Left lung (tissue), 4 donors: ENCODE measurements at regions not wholly inside any gene's neighbourhood (a gene's known extent, or its start where the extent isn't known, plus 50 kb on each side); places are given as distances from the start of the nearest gene placed in this dataset.

Experiments
- ATAC-seq: fragments of 200-7000 bp; cut with Tn5 transposase; one replicate; pipeline ENCODE4 v1.9.1; 2020; ENCODE audit warnings: moderate library complexity
- DNase-seq, 4 donors: peaks; one replicate each; pipeline ENCODE4 v3.0.0-alpha.2; 2013 to 2020
- H3K27ac ChIP-seq, 2 donors: fragments of 200-600 bp; sonication (generic) in 1 of 2; one replicate each; pipeline versions ENCODE4 v1.5.0 to v1.8.0; 2020 to 2021
- H3K27me3 ChIP-seq, 2 donors: fragments of 200-600 bp; sonication (generic) in 1 of 2; one replicate each; pipeline versions ENCODE4 v1.5.0 to v1.8.0; 2020 to 2021
- H3K36me3 ChIP-seq, 2 donors: fragments of 200-600 bp; sonication (generic) in 1 of 2; one replicate each; pipeline versions ENCODE4 v1.5.0 to v1.8.0; 2020 to 2021
- H3K4me1 ChIP-seq, 2 donors: fragments of 200-600 bp; one replicate each; pipeline ENCODE4 v1.8.0; 2021
- H3K4me3 ChIP-seq, 2 donors: fragments of 200-600 bp; sonication (generic) in 1 of 2; one replicate each; pipeline versions ENCODE4 v1.5.0 to v1.8.0; 2020 to 2021; ENCODE audit warnings: mild to moderate bottlenecking in 1 of 2
- H3K9me3 ChIP-seq, 2 donors: fragments of 200-600 bp; sonication (generic) in 1 of 2; one replicate each; pipeline versions ENCODE4 v1.5.0 to v1.8.0; 2020 to 2021
- intact Hi-C, 2 donors: fragments of 100-400 bp; cut with DNase I; formaldehyde crosslinking; loops; one replicate each; pipeline versions ENCODE4 v1.11.2 to v1.14.2; 2022
- TF ChIP-seq, protein P1 (sequence below), 2 donors: fragments of 200-600 bp; sonication (generic) in 1 of 2; IDR thresholded peaks; one replicate each; pipeline versions ENCODE4 v1.5.0 to v1.8.0; 2021; ENCODE audit warnings: antibody characterized with exemption in 2 of 2
- donor health status: DM: no; HTN: yes; CAD: no.
- donor health status: DM: no; HTN: no; CAD: no.

DNA sequence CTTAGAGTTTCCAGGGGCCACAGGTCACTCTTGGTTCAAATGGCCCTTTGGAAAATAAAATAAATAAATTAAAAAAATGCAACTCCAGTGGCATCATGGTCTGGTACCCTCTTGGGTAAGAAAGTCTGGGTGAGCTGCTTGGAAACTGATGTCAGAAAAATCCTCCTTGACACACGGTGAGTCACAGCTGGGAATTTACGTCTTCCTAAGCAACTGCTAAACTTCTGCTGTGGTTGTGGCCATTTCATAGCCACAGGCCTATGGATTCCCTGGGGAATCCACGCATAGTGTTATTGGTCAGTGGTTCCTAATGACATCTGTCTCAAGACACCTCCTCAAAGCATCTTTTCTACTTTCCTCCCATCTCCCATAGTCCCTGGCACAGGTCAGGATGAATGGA is 220.8 kb downstream of the COG6 start:
- ATAC-seq, result no peak
- no peak overlapping the region for H3K27ac ChIP-seq
- H3K9me3 ChIP-seq, result no peaks in the 10 kb centered on the region
- TF ChIP-seq, protein P1, sequence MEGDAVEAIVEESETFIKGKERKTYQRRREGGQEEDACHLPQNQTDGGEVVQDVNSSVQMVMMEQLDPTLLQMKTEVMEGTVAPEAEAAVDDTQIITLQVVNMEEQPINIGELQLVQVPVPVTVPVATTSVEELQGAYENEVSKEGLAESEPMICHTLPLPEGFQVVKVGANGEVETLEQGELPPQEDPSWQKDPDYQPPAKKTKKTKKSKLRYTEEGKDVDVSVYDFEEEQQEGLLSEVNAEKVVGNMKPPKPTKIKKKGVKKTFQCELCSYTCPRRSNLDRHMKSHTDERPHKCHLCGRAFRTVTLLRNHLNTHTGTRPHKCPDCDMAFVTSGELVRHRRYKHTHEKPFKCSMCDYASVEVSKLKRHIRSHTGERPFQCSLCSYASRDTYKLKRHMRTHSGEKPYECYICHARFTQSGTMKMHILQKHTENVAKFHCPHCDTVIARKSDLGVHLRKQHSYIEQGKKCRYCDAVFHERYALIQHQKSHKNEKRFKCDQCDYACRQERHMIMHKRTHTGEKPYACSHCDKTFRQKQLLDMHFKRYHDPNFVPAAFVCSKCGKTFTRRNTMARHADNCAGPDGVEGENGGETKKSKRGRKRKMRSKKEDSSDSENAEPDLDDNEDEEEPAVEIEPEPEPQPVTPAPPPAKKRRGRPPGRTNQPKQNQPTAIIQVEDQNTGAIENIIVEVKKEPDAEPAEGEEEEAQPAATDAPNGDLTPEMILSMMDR (IDR thresholded peaks at IDR 0.05), result no peak
- intact Hi-C loops, result no loop called here
- no peaks in the 10 kb centered on the region for H3K4me1 ChIP-seq
- no peaks in the 10 kb centered on the region for H3K36me3 ChIP-seq
- DNase-seq, result no peak
- H3K27me3 ChIP-seq, result no peaks in the 10 kb centered on the region
- no peak overlapping the region for H3K4me3 ChIP-seq

DNA sequence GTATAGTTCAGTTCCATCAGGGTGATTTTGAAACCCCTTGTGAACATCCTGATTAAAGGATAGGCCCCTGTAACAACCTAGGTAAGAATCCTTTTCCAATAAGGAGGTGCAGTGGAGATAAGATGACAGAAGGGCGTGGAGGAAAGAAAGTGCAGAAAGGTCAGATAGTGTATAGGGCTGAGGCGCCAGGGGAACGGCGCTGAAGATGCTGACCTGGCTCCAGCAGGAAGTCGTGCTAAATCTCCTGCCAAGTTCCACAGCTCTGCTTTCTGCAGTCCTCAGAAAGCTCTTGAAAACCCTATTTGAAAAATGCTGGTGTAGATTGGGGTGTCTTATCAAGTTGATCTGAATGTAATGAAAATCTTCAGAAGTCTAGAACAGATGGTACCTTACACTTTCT is 221.7 kb downstream of the COG6 start:
- intact Hi-C loops, result no loop called here
- ATAC-seq (no peak), DNase-seq (no peak)
- H3K27ac ChIP-seq, result no peak overlapping the region
- TF ChIP-seq, protein P1 (IDR thresholded peaks at IDR 0.05), result no peak
- no peaks in the 10 kb centered on the region for H3K27me3 ChIP-seq
- H3K9me3 ChIP-seq, result no peaks in the 10 kb centered on the region
- H3K4me1 ChIP-seq, result no peaks in the 10 kb centered on the region
- H3K4me3 ChIP-seq, result no peak overlapping the region
- no peaks in the 10 kb centered on the region for H3K36me3 ChIP-seq

DNA sequence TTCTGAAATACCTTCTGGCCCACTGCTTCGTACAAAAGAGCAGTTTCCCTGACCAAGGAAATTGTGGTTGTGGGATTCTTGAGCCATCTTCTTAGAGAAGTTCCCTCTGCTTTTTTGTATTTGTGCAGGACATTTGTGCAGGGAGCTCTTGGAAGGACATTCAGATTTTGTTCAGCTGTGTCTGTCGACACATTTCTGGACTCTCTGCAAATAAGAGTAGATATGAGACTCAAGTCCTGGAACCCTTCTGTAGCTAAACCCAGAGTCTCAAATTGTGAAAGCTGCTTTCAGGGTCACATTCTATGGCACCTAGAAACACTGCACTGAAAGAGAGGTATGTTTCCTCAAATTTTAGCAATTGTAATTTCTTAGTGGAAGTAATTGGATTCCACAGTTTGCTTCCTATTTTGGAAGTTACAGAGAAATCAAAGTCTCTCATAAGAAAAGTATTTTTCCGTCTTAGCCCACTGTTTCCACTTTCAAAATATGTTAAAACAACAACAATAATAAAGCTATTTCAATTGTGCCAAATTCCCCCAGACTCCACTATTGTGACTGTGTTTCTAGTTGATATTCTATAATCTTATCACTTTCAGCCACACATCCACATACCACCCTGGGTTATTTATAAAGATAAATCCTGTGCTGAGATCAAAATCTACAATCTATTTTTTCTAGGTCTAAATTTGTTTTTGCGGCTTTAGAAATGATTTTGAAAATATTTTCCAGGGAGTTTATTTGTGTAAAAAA is 224.0 kb downstream of the COG6 start:
- TF ChIP-seq, protein P1 (IDR thresholded peaks at IDR 0.05), result no peak
- Histone ChIP-seq H3K27ac (no peak overlapping the region), H3K9me3 (peaks cover 0 to 18% of the 10 kb centered on the region in 2 donors), H3K4me1 (no peaks in the 10 kb centered on the region), H3K27me3 (no peaks in the 10 kb centered on the region), H3K4me3 (no peak overlapping the region), H3K36me3 (no peaks in the 10 kb centered on the region)
- ATAC-seq, result no peak
- DNase-seq, result no peak
- intact Hi-C loops, result no loop called here

DNA sequence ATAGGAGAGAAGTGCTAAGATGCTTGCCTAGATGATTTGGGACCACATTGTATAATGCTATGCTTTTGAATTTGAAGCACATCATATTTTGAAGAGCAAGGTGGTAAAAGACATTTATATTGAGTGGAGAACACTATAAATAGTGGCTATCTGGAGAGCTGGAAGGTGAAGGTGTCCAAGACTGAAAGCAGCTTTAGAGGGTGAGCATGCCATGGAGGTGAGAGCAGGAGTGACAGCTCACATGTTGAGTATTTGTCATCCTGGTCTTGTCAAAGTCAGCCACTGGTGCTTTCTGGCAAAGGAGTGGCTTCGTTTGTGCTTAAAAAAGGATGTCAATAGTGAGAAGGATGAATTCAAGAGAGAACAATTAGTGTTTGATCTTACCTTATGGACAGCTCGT is 225.9 kb downstream of the COG6 start:
- ATAC-seq (no peak), DNase-seq (no peak)
- H3K36me3 ChIP-seq, result no peaks in the 10 kb centered on the region
- H3K9me3 ChIP-seq, result peaks cover 0 to 30% of the 10 kb centered on the region in 2 donors
- no peak overlapping the region for H3K27ac ChIP-seq
- no peaks in the 10 kb centered on the region for H3K4me1 ChIP-seq
- no peaks in the 10 kb centered on the region for H3K27me3 ChIP-seq
- intact Hi-C loops, result no loop called here
- H3K4me3 ChIP-seq, result no peak overlapping the region
- TF ChIP-seq, protein P1 (IDR thresholded peaks at IDR 0.05), result no peak

DNA sequence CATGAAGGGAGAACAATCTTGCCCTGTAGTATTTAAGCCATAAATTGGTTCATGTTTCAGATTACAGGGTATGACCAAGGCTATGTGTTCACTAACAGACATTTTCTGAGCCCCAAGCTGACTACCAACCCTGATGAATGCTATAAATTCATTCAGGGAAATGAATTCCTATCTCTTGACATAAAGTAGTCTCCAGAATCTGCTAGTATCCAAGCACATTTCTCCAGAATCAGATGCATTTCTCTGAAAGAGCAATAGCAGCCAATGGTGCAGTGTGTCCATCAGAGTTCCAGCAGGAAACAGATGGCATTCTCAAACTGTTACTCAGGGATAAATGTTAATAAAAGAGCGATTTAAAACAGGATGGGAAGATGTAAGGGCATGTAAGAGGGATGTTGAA is 226.4 kb downstream of the COG6 start:
- Histone ChIP-seq H3K36me3 (no peaks in the 10 kb centered on the region), H3K27me3 (no peaks in the 10 kb centered on the region), H3K4me3 (no peak overlapping the region), H3K4me1 (no peaks in the 10 kb centered on the region), H3K27ac (no peak overlapping the region), H3K9me3 (peaks cover 0 to 30% of the 10 kb centered on the region in 2 donors)
- intact Hi-C loops, result no loop called here
- no peak for ATAC-seq
- TF ChIP-seq, protein P1 (IDR thresholded peaks at IDR 0.05), result no peak
- no peak for DNase-seq
